HEK293 (cell line): ENCODE measurements at regions not wholly inside any gene's neighbourhood (a gene's known extent, or its start where the extent isn't known, plus 50 kb on each side); places are given as distances from the start of the nearest gene placed in this dataset.

Experiments
- CTCF ChIA-PET: fragments of 350-600 bp; formaldehyde crosslinking; extraction: SDS; loops from one replicate; lab custom pipeline; 2021; ENCODE audit warnings: antibody characterized with exemption; lab: Yijun Ruan, JAX
- POLR2A ChIA-PET: fragments of 300-600 bp; formaldehyde crosslinking; extraction: SDS; loops from one replicate; lab custom pipeline; 2020; ENCODE audit warnings: antibody characterized with exemption, inconsistent platforms; lab: Yijun Ruan, JAX
- H3K27ac ChIP-seq: fragments of 200-500 bp; sonication (Bioruptor generic); 2 replicates; pipeline ENCODE4 v1.5.1; 2014; ENCODE audit warnings: low read depth, low read length, control low read depth, inconsistent platforms; ENCODE audit errors: extremely low read depth
- H3K36me3 ChIP-seq, 2 experiments: fragments of 200-500 bp in 1 of 2; sonication (Bioruptor generic) in 1 of 2; 1 replicate in 1 of 2; 2 replicates in 1 of 2; pipeline ENCODE4 v1.5.1; 2014 to 2017; ENCODE audit warnings: inconsistent platforms in 2 of 2, low read length in 2 of 2; ENCODE audit not compliant: control insufficient read depth in 2 of 2, insufficient read depth in 1 of 2
- H3K4me1 ChIP-seq: fragments of 200-500 bp; sonication (Bioruptor generic); 2 replicates; pipeline ENCODE4 v1.5.1; 2014; ENCODE audit warnings: mild to moderate bottlenecking, low read length, inconsistent platforms; ENCODE audit not compliant: control insufficient read depth, insufficient read depth
- H3K4me3 ChIP-seq: 2 replicates; pipeline ENCODE4 v1.5.1; 2011; ENCODE audit warnings: low read depth, mild to moderate bottlenecking, control low read depth, low read length, moderate library complexity
- H3K9me3 ChIP-seq: fragments of 200-500 bp; sonication (Bioruptor generic); 2 replicates; pipeline ENCODE4 v1.5.1; 2014; ENCODE audit warnings: low read depth, low read length, inconsistent platforms; ENCODE audit not compliant: control insufficient read depth, insufficient read depth
- EGR2 ChIP-seq: fragments of 450-650 bp; formaldehyde crosslinking; IDR thresholded peaks from 2 replicates; pipeline ENCODE4 v1.5.1; 2016; ENCODE audit warnings: low read depth, missing biosample characterization, missing genetic modification characterization
- GFI1B ChIP-seq: fragments of 450-650 bp; formaldehyde crosslinking; IDR thresholded peaks from 2 replicates; pipeline ENCODE4 v1.5.1; 2016; ENCODE audit warnings: missing biosample characterization, missing genetic modification characterization
- MEIS1 ChIP-seq: sonication (generic); formaldehyde crosslinking; IDR thresholded peaks from 2 replicates; pipeline ENCODE4 v1.8.1; 2022; ENCODE audit warnings: missing genetic modification reagents, mild to moderate bottlenecking, borderline replicate concordance
- MYNN ChIP-seq: fragments of 450-650 bp; formaldehyde crosslinking; IDR thresholded peaks from 2 replicates; pipeline ENCODE4 v1.5.1; 2016; ENCODE audit warnings: missing biosample characterization, missing genetic modification characterization, borderline replicate concordance
- OVOL3 ChIP-seq: fragments of 450-650 bp; formaldehyde crosslinking; IDR thresholded peaks from 2 replicates; pipeline ENCODE4 v1.5.1; 2016; ENCODE audit warnings: missing biosample characterization, missing genetic modification characterization
- SETDB1 ChIP-seq: IDR thresholded peaks from one replicate; pipeline ENCODE4 v1.6.1; 2017; ENCODE audit warnings: mild to moderate bottlenecking, low read length, moderate library complexity, mixed read lengths; ENCODE audit not compliant: insufficient read length
- ZNF121 ChIP-seq: fragments of 450-650 bp; formaldehyde crosslinking; IDR thresholded peaks from 2 replicates; pipeline ENCODE4 v1.5.1; 2016; ENCODE audit warnings: missing biosample characterization, missing genetic modification characterization
- ZNF23 ChIP-seq: fragments of 450-650 bp; formaldehyde crosslinking; IDR thresholded peaks from 2 replicates; pipeline ENCODE4 v1.5.1; 2016; ENCODE audit warnings: missing biosample characterization, missing genetic modification characterization, borderline replicate concordance
- ZNF24 ChIP-seq: fragments of 450-650 bp; formaldehyde crosslinking; IDR thresholded peaks from 2 replicates; pipeline ENCODE4 v1.5.1; 2016; ENCODE audit warnings: missing biosample characterization, missing genetic modification characterization
- ZNF311 ChIP-seq: fragments of 450-650 bp; formaldehyde crosslinking; IDR thresholded peaks from 2 replicates; pipeline ENCODE4 v1.5.1; 2017; ENCODE audit warnings: missing biosample characterization, missing genetic modification characterization, borderline replicate concordance
- ZNF530 ChIP-seq: fragments of 450-650 bp; formaldehyde crosslinking; IDR thresholded peaks from 2 replicates; pipeline ENCODE4 v1.5.1; 2016; ENCODE audit warnings: low read depth, missing biosample characterization, missing genetic modification characterization
- ZNF623 ChIP-seq: fragments of 450-650 bp; formaldehyde crosslinking; IDR thresholded peaks from 2 replicates; pipeline ENCODE4 v1.5.1; 2016; ENCODE audit warnings: missing biosample characterization, missing genetic modification characterization
- ZNF777 ChIP-seq: fragments of 450-650 bp; formaldehyde crosslinking; IDR thresholded peaks from 2 replicates; pipeline ENCODE4 v1.5.1; 2017; ENCODE audit warnings: missing biosample characterization, missing genetic modification characterization, borderline replicate concordance
- ZXDB ChIP-seq: fragments of 450-650 bp; formaldehyde crosslinking; IDR thresholded peaks from 2 replicates; pipeline ENCODE4 v1.5.1; 2016; ENCODE audit warnings: missing biosample characterization, missing genetic modification characterization
- TF ChIP-seq, protein P1 (sequence below): fragments of 450-650 bp; formaldehyde crosslinking; IDR thresholded peaks from 2 replicates; pipeline ENCODE4 v1.5.1; 2016; ENCODE audit warnings: missing biosample characterization, missing genetic modification characterization
- TF ChIP-seq, protein P2 (sequence below): fragments of 450-650 bp; formaldehyde crosslinking; IDR thresholded peaks from 2 replicates; pipeline ENCODE4 v1.5.1; 2016; ENCODE audit warnings: missing biosample characterization, missing genetic modification characterization
- TF ChIP-seq, protein P3 (sequence below): fragments of 450-650 bp; formaldehyde crosslinking; IDR thresholded peaks from 2 replicates; pipeline ENCODE4 v1.5.1; 2016; ENCODE audit warnings: missing biosample characterization, missing genetic modification characterization
- TF ChIP-seq, protein P4 (sequence below): fragments of 450-650 bp; formaldehyde crosslinking; IDR thresholded peaks from 2 replicates; pipeline ENCODE4 v1.5.1; 2016; ENCODE audit warnings: missing biosample characterization, missing genetic modification characterization

DNA sequence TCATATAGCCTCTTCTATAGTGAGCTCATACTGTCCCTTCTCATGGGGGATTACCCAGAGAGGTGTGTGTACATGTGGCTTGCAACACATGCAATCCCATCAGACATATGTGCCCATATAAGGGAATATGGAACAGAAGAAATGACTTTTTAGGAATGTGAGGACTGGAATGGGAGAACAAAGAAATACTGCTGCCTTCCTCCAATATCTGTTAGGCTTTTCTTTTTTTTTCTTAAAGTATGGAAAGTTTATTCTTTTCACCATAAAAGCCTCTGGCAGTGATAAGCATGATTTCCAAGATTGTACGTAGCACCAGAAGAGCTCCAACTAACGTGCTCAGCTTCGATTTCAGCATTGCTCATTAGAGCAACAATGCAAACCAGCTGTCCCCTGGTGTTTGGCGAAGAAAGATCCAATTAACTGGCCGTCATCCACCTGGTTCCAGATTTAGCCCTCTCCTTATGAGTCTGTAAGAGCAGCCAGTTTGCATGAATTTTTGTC, 113.6 kb downstream of the ADCYAP1 start:
- H3K27ac ChIP-seq = no peak overlapping the region
- no peaks in the 10 kb centered on the region; the same call in 1 of the 2 replicates for H3K4me1 ChIP-seq
- TF ChIP-seq, protein P1, sequence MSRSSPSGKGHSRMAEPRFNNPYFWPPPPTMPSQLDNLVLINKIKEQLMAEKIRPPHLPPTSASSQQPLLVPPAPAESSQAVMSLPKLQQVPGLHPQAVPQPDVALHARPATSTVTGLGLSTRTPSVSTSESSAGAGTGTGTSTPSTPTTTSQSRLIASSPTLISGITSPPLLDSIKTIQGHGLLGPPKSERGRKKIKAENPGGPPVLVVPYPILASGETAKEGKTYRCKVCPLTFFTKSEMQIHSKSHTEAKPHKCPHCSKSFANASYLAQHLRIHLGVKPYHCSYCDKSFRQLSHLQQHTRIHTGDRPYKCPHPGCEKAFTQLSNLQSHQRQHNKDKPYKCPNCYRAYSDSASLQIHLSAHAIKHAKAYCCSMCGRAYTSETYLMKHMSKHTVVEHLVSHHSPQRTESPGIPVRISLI = no peak
- TF ChIP-seq GFI1B (tag by site-specific recombination) (no peak), ZNF311 (tag by site-specific recombination) (no peak)
- H3K9me3 ChIP-seq = no peaks in the 10 kb centered on the region
- POLR2A ChIA-PET = no interaction called here
- no peak overlapping the region for H3K4me3 ChIP-seq
- no peaks in the 10 kb centered on the region for H3K36me3 ChIP-seq
- CTCF ChIA-PET = interaction anchor here (0.9 to 1.0 kb wide), 2 partner anchors 9 to 71 kb away, joined by 3 read pairs; no protein-coding TSS in a partner anchor

DNA sequence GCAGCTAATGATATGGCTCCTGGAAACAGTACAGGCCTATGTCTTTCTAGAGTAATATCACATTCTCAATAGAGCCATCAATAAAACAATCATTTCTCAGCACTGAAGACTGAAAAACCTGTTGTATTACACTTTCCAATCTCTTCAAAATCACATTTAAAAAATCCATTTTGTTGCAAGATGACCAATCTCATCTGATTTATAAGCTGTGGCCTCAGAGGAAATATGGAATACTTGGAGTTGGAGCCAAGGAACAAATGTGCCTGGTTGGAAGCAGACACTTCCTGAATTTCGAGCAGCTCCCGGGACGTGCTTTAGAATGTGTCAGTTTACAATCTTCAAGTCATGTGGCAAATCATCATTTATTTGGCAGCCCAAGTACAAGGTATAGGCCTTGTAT, 114.5 kb downstream of the ADCYAP1 start:
- H3K36me3 ChIP-seq = no peaks in the 10 kb centered on the region
- H3K4me3 ChIP-seq = no peak overlapping the region
- ChIA-PET CTCF (no interaction called here), POLR2A (no interaction called here)
- H3K4me1 ChIP-seq = no peaks in the 10 kb centered on the region; the same call in 1 of the 2 replicates
- no peak overlapping the region for H3K27ac ChIP-seq
- no peaks in the 10 kb centered on the region for H3K9me3 ChIP-seq
- no peak for TF ChIP-seq ZNF623
- TF ChIP-seq, protein P2, sequence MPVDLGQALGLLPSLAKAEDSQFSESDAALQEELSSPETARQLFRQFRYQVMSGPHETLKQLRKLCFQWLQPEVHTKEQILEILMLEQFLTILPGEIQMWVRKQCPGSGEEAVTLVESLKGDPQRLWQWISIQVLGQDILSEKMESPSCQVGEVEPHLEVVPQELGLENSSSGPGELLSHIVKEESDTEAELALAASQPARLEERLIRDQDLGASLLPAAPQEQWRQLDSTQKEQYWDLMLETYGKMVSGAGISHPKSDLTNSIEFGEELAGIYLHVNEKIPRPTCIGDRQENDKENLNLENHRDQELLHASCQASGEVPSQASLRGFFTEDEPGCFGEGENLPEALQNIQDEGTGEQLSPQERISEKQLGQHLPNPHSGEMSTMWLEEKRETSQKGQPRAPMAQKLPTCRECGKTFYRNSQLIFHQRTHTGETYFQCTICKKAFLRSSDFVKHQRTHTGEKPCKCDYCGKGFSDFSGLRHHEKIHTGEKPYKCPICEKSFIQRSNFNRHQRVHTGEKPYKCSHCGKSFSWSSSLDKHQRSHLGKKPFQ (tag by site-specific recombination) = no peak
- TF ChIP-seq, all 188 proteins: peak for 0

DNA sequence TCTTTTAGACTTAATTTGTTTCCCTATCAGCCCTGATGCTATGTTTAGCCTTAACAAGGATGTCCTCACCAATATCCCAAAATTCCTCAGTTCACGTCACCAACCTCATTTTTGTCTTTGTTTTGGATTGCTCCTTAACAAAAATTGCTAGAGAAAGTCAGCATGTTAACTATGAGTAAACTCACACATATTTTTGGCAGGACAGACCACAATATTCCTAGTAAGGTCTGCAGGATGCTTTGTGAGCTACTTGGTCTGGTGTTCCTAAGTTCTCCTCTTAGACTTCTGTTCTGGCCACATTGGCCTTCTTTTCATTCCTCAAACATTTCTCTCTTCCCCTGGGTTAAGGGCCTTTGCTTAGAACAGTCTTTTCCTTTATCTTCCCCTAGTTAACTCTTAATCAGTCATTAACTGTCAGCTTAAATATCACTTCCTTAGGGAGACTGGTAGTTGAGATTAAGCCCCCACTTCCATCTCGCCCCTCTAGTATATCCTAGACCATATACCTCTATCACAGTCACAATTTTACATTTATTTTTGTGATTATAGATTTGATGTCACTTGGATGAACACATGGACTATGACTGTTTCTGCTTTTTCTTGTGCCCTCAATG, 116.2 kb downstream of the ADCYAP1 start:
- no peak overlapping the region for H3K4me3 ChIP-seq
- CTCF ChIA-PET = interaction anchor here (1.3 kb wide), 1 partner anchor 156 kb away, joined by 3 read pairs; no protein-coding TSS in a partner anchor
- H3K9me3 ChIP-seq = no peaks in the 10 kb centered on the region
- H3K4me1 ChIP-seq = no peaks in the 10 kb centered on the region; the same call in 1 of the 2 replicates
- POLR2A ChIA-PET = no interaction called here
- no peak overlapping the region for H3K27ac ChIP-seq
- no peak for TF ChIP-seq SETDB1
- no peak for TF ChIP-seq ZNF121 (tag by site-specific recombination)
- no peak for TF ChIP-seq MEIS1 (CRISPR knock-in tag)
- TF ChIP-seq ZNF24 = no peak
- TF ChIP-seq EGR2 (tag by site-specific recombination) = no peak
- TF ChIP-seq MYNN (tag by site-specific recombination) = no peak
- TF ChIP-seq, protein P3, sequence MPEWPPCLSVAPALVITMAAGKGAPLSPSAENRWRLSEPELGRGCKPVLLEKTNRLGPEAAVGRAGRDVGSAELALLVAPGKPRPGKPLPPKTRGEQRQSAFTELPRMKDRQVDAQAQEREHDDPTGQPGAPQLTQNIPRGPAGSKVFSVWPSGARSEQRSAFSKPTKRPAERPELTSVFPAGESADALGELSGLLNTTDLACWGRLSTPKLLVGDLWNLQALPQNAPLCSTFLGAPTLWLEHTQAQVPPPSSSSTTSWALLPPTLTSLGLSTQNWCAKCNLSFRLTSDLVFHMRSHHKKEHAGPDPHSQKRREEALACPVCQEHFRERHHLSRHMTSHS = no peak
- no peak for TF ChIP-seq ZNF530 (tag by site-specific recombination)
- no peak for TF ChIP-seq ZXDB
- TF ChIP-seq ZNF23 (tag by site-specific recombination) = no peak
- no peak for TF ChIP-seq ZNF777 (tag by site-specific recombination)
- TF ChIP-seq OVOL3 (tag by site-specific recombination) = no peak
- TF ChIP-seq, protein P4, sequence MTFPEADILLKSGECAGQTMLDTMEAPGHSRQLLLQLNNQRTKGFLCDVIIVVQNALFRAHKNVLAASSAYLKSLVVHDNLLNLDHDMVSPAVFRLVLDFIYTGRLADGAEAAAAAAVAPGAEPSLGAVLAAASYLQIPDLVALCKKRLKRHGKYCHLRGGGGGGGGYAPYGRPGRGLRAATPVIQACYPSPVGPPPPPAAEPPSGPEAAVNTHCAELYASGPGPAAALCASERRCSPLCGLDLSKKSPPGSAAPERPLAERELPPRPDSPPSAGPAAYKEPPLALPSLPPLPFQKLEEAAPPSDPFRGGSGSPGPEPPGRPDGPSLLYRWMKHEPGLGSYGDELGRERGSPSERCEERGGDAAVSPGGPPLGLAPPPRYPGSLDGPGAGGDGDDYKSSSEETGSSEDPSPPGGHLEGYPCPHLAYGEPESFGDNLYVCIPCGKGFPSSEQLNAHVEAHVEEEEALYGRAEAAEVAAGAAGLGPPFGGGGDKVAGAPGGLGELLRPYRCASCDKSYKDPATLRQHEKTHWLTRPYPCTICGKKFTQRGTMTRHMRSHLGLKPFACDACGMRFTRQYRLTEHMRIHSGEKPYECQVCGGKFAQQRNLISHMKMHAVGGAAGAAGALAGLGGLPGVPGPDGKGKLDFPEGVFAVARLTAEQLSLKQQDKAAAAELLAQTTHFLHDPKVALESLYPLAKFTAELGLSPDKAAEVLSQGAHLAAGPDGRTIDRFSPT = no peak
- no peaks in the 10 kb centered on the region for H3K36me3 ChIP-seq
